ENCODE measurements at regions not wholly inside any gene's neighbourhood (a gene's known extent, or its start where the extent isn't known, plus 50 kb on each side); places are given as distances from the start of the nearest gene placed in this dataset.

DNA sequence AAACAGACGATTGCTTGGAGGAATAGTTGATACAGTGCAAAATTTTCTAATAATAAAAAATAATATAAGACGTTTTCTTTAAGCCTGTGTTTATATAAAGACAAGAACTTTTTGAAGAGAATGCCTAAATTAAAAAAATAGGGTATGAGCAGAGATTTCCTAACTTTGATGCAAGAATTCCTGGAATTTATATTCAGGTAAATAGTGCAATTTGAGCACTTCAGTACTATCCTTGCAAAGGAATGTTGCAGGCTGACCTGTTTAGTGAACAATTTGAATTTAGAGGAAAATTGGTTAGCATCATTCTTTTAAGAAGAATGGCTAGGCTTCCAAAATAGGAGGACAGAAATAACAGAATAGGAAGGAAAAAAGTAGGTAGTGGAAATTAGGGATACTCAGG, 1172.3 kb downstream of the HACE1 start:
- TF ChIP-seq SMC3 (IDR thresholded peaks at IDR 0.05; ENCODE audit: borderline replicate concordance, low read length) (no peak), RAD21 (IDR thresholded peaks at IDR 0.05; ENCODE audit: insufficient read depth, low read depth, low read length) (no peak)
